Breast epithelium (tissue), 4 donors: ENCODE measurements at regions not wholly inside any gene's neighbourhood (a gene's known extent, or its start where the extent isn't known, plus 50 kb on each side); places are given as distances from the start of the nearest gene placed in this dataset.

Experiments
- DNase-seq, 2 donors: peaks; one replicate each; pipeline ENCODE4 v3.0.0-alpha.2; 2019; ENCODE audit warnings: low spot score in 2 of 2
- H3K27ac ChIP-seq, 2 donors: fragments of 200-600 bp; sonication (generic) in 1 of 2; one replicate each; pipeline ENCODE4 v1.5.1; 2016 to 2019; ENCODE audit warnings: mild to moderate bottlenecking in 1 of 2
- H3K27me3 ChIP-seq, 2 donors: fragments of 200-600 bp; sonication (generic) in 1 of 2; one replicate each; pipeline versions ENCODE4 v1.5.1 to v1.6.0; 2017 to 2019; ENCODE audit warnings: control low read depth in 1 of 2, mild to moderate bottlenecking in 1 of 2
- H3K36me3 ChIP-seq: fragments of 200-600 bp; one replicate; pipeline ENCODE4 v1.5.1; 2019
- H3K4me1 ChIP-seq, 2 donors: fragments of 200-600 bp; sonication (generic); one replicate each; pipeline ENCODE4 v1.5.1; 2016 to 2019; ENCODE audit warnings: control low read depth in 1 of 2
- H3K4me3 ChIP-seq, 3 donors: fragments of 200-600 bp; sonication (generic); 1 replicate in 2 of 3; 2 replicates in 1 of 3; pipeline ENCODE4 v1.5.1; 2016 to 2019; ENCODE audit warnings: mild to moderate bottlenecking in 3 of 3, moderate library complexity in 2 of 3
- H3K9me3 ChIP-seq, 2 donors: fragments of 200-600 bp; sonication (generic) in 1 of 2; one replicate each; pipeline ENCODE4 v1.5.1; 2016 to 2019; ENCODE audit warnings: control low read depth in 1 of 2
- POLR2A ChIP-seq: fragments of 450-650 bp; IDR thresholded peaks from one replicate; pipeline ENCODE4 v1.6.1; 2016; ENCODE audit warnings: antibody characterized with exemption, mild to moderate bottlenecking, moderate library complexity
- POLR2AphosphoS5 ChIP-seq, 3 donors: sonication (generic); formaldehyde crosslinking; IDR thresholded peaks; one replicate each; pipeline ENCODE4 v1.6.1; 2017; ENCODE audit warnings: antibody characterized with exemption in 3 of 3
- intact Hi-C: fragments of 100-400 bp; cut with DNase I; formaldehyde crosslinking; loops from one replicate; pipeline ENCODE4 v1.15.1; 2023; ENCODE audit warnings: low total_unique reads
- TF ChIP-seq, protein P1 (sequence below), 3 donors: fragments of 450-650 bp; IDR thresholded peaks; one replicate each; pipeline ENCODE4 v1.5.1; 2016 to 2017; ENCODE audit warnings: antibody characterized with exemption in 3 of 3, mild to moderate bottlenecking in 3 of 3, moderate library complexity in 3 of 3

- H3K4me3 ChIP-seq: no peak overlapping the region
- H3K4me1 ChIP-seq: no peaks in the 10 kb centered on the region
- no peak for DNase-seq
- H3K9me3 ChIP-seq: no peaks in the 10 kb centered on the region
- intact Hi-C loops: no loop called here
- H3K36me3 ChIP-seq: no peaks in the 10 kb centered on the region
- no peak overlapping the region for H3K27ac ChIP-seq
- peaks cover 0 to 8% of the 10 kb centered on the region in 2 donors for H3K27me3 ChIP-seq
- TF ChIP-seq POLR2AphosphoS5 (IDR thresholded peaks at IDR 0.05) (no peak), POLR2A (no peak)
- TF ChIP-seq, protein P1, sequence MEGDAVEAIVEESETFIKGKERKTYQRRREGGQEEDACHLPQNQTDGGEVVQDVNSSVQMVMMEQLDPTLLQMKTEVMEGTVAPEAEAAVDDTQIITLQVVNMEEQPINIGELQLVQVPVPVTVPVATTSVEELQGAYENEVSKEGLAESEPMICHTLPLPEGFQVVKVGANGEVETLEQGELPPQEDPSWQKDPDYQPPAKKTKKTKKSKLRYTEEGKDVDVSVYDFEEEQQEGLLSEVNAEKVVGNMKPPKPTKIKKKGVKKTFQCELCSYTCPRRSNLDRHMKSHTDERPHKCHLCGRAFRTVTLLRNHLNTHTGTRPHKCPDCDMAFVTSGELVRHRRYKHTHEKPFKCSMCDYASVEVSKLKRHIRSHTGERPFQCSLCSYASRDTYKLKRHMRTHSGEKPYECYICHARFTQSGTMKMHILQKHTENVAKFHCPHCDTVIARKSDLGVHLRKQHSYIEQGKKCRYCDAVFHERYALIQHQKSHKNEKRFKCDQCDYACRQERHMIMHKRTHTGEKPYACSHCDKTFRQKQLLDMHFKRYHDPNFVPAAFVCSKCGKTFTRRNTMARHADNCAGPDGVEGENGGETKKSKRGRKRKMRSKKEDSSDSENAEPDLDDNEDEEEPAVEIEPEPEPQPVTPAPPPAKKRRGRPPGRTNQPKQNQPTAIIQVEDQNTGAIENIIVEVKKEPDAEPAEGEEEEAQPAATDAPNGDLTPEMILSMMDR (IDR thresholded peaks at IDR 0.05): no peak
These were observed 1356.2 kb downstream of the TBC1D22A start for GRCh38 chr22:48118654-48119053.

GRCh38 chr22:48116871-48117270 is 1354.4 kb downstream of the TBC1D22A start:
- Histone ChIP-seq H3K4me1 (no peaks in the 10 kb centered on the region), H3K36me3 (no peaks in the 10 kb centered on the region), H3K4me3 (no peak overlapping the region), H3K9me3 (peaks cover 0 to 9% of the 10 kb centered on the region in 2 donors), H3K27ac (no peak overlapping the region), H3K27me3 (peaks cover 0 to 8% of the 10 kb centered on the region in 2 donors)
- no peak for DNase-seq
- intact Hi-C loops: no loop called here
- no peak for TF ChIP-seq POLR2A
- TF ChIP-seq, protein P1 (IDR thresholded peaks at IDR 0.05): no peak
- TF ChIP-seq POLR2AphosphoS5 (IDR thresholded peaks at IDR 0.05): no peak

DNA sequence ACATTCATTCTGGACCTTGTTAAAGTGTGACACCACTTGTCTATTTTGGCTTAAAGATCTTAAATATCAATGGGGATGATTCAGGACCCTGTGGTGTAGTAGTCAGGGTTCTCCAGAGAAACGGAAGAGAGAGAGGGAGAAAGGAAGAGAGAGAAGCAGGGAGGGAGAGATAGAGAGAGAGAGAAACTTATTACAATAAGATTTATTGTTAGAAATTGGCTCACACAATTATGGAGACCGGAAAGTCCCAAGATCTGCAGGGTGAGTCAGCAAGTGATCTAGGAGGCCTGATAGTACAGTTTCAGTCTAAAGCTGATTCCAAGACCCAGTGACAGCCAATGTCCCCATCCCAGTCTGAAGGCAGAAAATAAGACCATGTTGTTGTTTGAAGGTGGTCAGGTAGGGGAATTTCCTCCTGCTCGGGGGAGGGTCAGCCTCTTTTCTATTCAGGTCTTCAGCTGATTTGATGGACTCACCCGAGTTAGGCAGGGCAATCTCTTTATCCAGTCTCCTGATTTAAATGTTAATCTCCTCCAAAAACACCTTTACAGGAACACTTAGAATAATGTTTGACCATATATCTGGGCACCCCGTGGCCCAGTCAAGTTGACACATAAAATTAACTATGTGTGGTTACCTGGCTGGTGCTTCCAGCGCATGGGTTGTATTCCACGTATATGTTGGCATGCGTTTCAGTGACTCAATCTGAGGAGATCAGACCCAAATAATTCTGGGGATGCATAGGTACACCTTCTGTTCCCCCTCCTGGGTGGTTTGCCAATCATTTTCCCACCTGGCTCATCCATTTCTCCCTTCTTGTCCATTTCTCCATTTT is 1350.5 kb downstream of the TBC1D22A start:
- Histone ChIP-seq H3K4me1 (no peaks in the 10 kb centered on the region), H3K27ac (no peak overlapping the region), H3K27me3 (no peaks in the 10 kb centered on the region), H3K9me3 (peaks cover 0 to 18% of the 10 kb centered on the region in 2 donors), H3K4me3 (no peak overlapping the region), H3K36me3 (no peaks in the 10 kb centered on the region)
- DNase-seq: no peak
- TF ChIP-seq POLR2A (no peak), POLR2AphosphoS5 (IDR thresholded peaks at IDR 0.05) (no peak)
- TF ChIP-seq, protein P1 (IDR thresholded peaks at IDR 0.05): no peak
- intact Hi-C loops: no loop called here

DNA sequence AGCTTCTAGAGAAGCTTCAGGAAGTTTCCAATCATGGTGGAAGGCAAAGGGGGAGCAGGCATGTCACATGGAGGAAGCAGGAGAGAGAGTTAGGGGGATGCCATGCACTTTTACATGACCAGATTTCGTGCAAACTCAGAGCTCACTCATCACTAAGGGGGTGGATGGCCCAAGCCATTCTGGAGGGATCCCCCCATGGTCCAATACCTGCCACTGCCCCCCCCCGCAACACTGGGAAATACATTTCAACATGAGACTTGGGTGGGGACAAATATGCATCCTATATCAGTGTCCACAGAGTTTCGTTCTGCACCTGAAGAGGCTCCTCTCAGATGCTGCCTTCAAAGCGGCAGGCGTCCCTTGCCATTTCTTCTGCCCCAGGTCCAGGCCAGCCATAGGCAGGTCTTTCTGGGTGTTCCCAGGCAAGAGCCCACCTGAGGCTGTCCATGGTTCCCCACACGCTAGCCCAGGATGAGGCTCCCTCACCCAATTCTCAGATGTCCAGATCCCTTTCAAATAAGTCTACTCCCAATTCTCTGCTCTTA is 1344.3 kb downstream of the TBC1D22A start:
- no peak for TF ChIP-seq POLR2AphosphoS5 (IDR thresholded peaks at IDR 0.05)
- TF ChIP-seq, protein P1 (IDR thresholded peaks at IDR 0.05): no peak
- no peak for TF ChIP-seq POLR2A
- peaks cover 0 to 9% of the 10 kb centered on the region in 2 donors for H3K9me3 ChIP-seq
- no peak overlapping the region for H3K27ac ChIP-seq
- H3K4me3 ChIP-seq: no peak overlapping the region
- no peak for DNase-seq
- intact Hi-C loops: no loop called here
- no peaks in the 10 kb centered on the region for H3K36me3 ChIP-seq
- no peaks in the 10 kb centered on the region for H3K4me1 ChIP-seq
- H3K27me3 ChIP-seq: peaks cover 0 to 43% of the 10 kb centered on the region in 2 donors

DNA sequence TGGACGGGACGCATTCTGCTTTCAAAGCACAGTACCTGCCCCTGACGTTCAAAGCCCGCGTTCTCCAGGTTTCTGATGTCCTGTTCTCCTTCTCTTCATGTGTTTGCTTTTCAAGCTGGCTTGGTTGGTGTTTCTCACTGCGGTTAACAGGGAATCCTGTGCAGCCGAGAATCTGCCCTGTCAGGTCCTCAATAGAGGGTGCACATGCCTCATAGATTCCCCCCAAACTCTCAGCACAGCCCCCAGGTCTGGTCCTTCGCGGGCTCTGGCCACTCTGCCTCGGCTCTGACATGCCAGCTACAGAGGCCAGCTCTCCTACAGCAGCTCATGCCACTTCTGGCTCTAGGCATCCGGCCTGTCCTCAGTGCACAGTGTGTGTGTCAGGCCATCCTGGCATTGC is 1343.8 kb downstream of the TBC1D22A start:
- Histone ChIP-seq H3K36me3 (no peaks in the 10 kb centered on the region), H3K4me1 (no peaks in the 10 kb centered on the region), H3K9me3 (peaks cover 0 to 9% of the 10 kb centered on the region in 2 donors), H3K27me3 (peaks cover 0 to 48% of the 10 kb centered on the region in 2 donors), H3K4me3 (no peak overlapping the region), H3K27ac (no peak overlapping the region)
- intact Hi-C loops: no loop called here
- DNase-seq: no peak
- TF ChIP-seq POLR2A (no peak), POLR2AphosphoS5 (IDR thresholded peaks at IDR 0.05) (no peak)
- TF ChIP-seq, protein P1 (IDR thresholded peaks at IDR 0.05): no peak
